B cell (primary cell): ENCODE measurements at regions not wholly inside any gene's neighbourhood (a gene's known extent, or its start where the extent isn't known, plus 50 kb on each side); places are given as distances from the start of the nearest gene placed in this dataset.

Source experiments
- ATAC-seq: fragments of 200-7000 bp; cut with Tn5 transposase; one replicate; pipeline ENCODE4 v1.10.0; 2021; ENCODE audit warnings: low read depth, mild to moderate bottlenecking, moderate number of reproducible peaks, moderate library complexity
- CTCF ChIA-PET: fragments of 350-600 bp; sonication (Branson Sonifier 250); formaldehyde crosslinking; loops from one replicate; lab custom pipeline; 2021; ENCODE audit warnings: antibody characterized with exemption, inconsistent platforms; lab: Charles Lee
- POLR2A ChIA-PET: fragments of 350-600 bp; sonication (Branson Sonifier 250); formaldehyde crosslinking; loops from one replicate; lab custom pipeline; 2021; ENCODE audit warnings: antibody characterized with exemption; lab: Charles Lee
- DNase-seq: peaks from one replicate; pipeline ENCODE4 v3.0.0; 2013
- H2AFZ ChIP-seq: 2 replicates; pipeline ENCODE4 v1.6.1; 2012; ENCODE audit warnings: mild to moderate bottlenecking, low read depth, low read length; ENCODE audit not compliant: insufficient read depth, poor library complexity, severe bottlenecking
- H3K27ac ChIP-seq, 2 donors: 1 replicate in 1 of 2; 2 replicates in 1 of 2; pipeline ENCODE4 v1.5.1; 2012 to 2013; ENCODE audit warnings: low read length in 2 of 2, mild to moderate bottlenecking in 2 of 2, moderate library complexity in 1 of 2
- H3K27me3 ChIP-seq, 4 experiments: fragments of 200-600 bp in 1 of 4; sonication (generic) in 1 of 4; replicated peaks in 1 of 4; 1 replicate in 2 of 4; 2 replicates in 2 of 4; pipeline versions ENCODE4 v1.6.1 to v1.7.0; 2013 to 2016; ENCODE audit warnings: low read length in 3 of 4, mild to moderate bottlenecking in 2 of 4, mixed read lengths in 1 of 4, moderate library complexity in 1 of 4; ENCODE audit not compliant: insufficient read depth in 4 of 4, control insufficient read depth in 3 of 4; ENCODE audit errors: control extremely low read depth in 1 of 4
- H3K36me3 ChIP-seq, 2 experiments: replicated peaks in 1 of 2; 1 replicate in 1 of 2; 2 replicates in 1 of 2; pipeline versions ENCODE4 v1.6.1 to v1.7.1; 2013; ENCODE audit warnings: low read length in 1 of 2; ENCODE audit not compliant: insufficient read depth in 2 of 2, control insufficient read depth in 1 of 2; ENCODE audit errors: control extremely low read depth in 1 of 2, extremely low read depth in 1 of 2
- H3K4me1 ChIP-seq, 2 donors: fragments of 200-600 bp in 1 of 2; sonication (generic) in 1 of 2; 1 replicate in 1 of 2; 2 replicates in 1 of 2; pipeline versions ENCODE4 v1.5.1 to v1.6.1; 2013 to 2017; ENCODE audit warnings: low read length in 2 of 2; ENCODE audit not compliant: control insufficient read depth in 2 of 2, insufficient read depth in 2 of 2
- H3K4me2 ChIP-seq: replicated peaks from 2 replicates; pipeline ENCODE3; 2012; ENCODE audit warnings: mild to moderate bottlenecking, low read depth, low read length; ENCODE audit not compliant: poor library complexity, severe bottlenecking
- H3K4me3 ChIP-seq, 5 experiments: fragments of 200-600 bp in 1 of 5; sonication (generic) in 1 of 5; 1 replicate in 3 of 5; 2 replicates in 2 of 5; pipeline versions ENCODE4 v1.5.1 to v1.7.0; 2011 to 2016; ENCODE audit warnings: low read length in 4 of 5, mild to moderate bottlenecking in 4 of 5, low read depth in 2 of 5, control low read depth in 1 of 5, moderate library complexity in 1 of 5; ENCODE audit not compliant: insufficient read depth in 1 of 5; ENCODE audit errors: control extremely low read depth in 1 of 5, extremely low read depth in 1 of 5
- H3K79me2 ChIP-seq: fragments of 200-600 bp; sonication (generic); one replicate; pipeline ENCODE4 v1.6.0; 2016; ENCODE audit warnings: low read length; ENCODE audit not compliant: control insufficient read depth, insufficient read depth
- H3K9ac ChIP-seq: fragments of 200-600 bp; sonication (generic); 2 replicates; pipeline ENCODE4 v1.6.1; 2017; ENCODE audit warnings: mild to moderate bottlenecking, low read length, moderate library complexity
- H3K9me3 ChIP-seq, 3 donors: one replicate each; pipeline versions ENCODE4 v1.6.1 to v1.7.1; 2013; ENCODE audit warnings: low read length in 2 of 3; ENCODE audit not compliant: control insufficient read depth in 2 of 3, insufficient read depth in 1 of 3; ENCODE audit errors: control extremely low read depth in 1 of 3
- H4K20me1 ChIP-seq: 2 replicates; pipeline ENCODE4 v1.6.0; 2012; ENCODE audit warnings: mild to moderate bottlenecking, low read length; ENCODE audit not compliant: insufficient read depth, control insufficient read depth, poor library complexity, severe bottlenecking
- H3K27ac Mint-ChIP-seq: one replicate; pipeline ENCODE4 v1.8.0; 2021; ENCODE audit warnings: mixed read lengths
- H3K27me3 Mint-ChIP-seq: one replicate; pipeline ENCODE4 v1.8.0; 2021; ENCODE audit warnings: mixed read lengths
- H3K4me1 Mint-ChIP-seq: one replicate; pipeline ENCODE4 v1.8.0; 2021; ENCODE audit warnings: mixed read lengths
- H3K4me3 Mint-ChIP-seq: one replicate; pipeline ENCODE4 v1.8.0; 2021; ENCODE audit warnings: mixed read lengths
- H3K9me3 Mint-ChIP-seq: one replicate; pipeline ENCODE4 v1.8.0; 2022; ENCODE audit warnings: mixed read lengths; ENCODE audit not compliant: insufficient read depth
- EZH2 ChIP-seq: IDR thresholded peaks from 2 replicates; pipeline ENCODE4 v1.6.1; 2012; ENCODE audit warnings: borderline replicate concordance, low read depth, mild to moderate bottlenecking, moderate library complexity, low read length; ENCODE audit not compliant: insufficient read depth, poor library complexity, severe bottlenecking
- WGBS: methylation state at CpG from one replicate; pipeline ENCODE4 v1.1.5; 2013; ENCODE audit warnings: missing lambda C conversion rate; ENCODE audit not compliant: insufficient coverage; 5-methylcytosine and 5-hydroxymethylcytosine counted together
- intact Hi-C: fragments of 100-400 bp; cut with micrococcal nuclease; formaldehyde crosslinking; loops from one replicate; pipeline ENCODE4 v1.10.0; 2022
- TF ChIP-seq, protein P1 (sequence below): fragments of 200-600 bp; IDR thresholded peaks from one replicate; pipeline ENCODE4 v1.8.0; 2022; ENCODE audit warnings: antibody characterized with exemption, mild to moderate bottlenecking

- WGBS = 97% methylated on average over 29 of the region's 31 CpGs
- no peak overlapping the region for H3K4me3 Mint-ChIP-seq
- no peaks in the 10 kb centered on the region for H3K27me3 Mint-ChIP-seq
Observed at GRCh38 chr7:21330462-21331178, 97.3 kb upstream of the SP4 start.

DNA sequence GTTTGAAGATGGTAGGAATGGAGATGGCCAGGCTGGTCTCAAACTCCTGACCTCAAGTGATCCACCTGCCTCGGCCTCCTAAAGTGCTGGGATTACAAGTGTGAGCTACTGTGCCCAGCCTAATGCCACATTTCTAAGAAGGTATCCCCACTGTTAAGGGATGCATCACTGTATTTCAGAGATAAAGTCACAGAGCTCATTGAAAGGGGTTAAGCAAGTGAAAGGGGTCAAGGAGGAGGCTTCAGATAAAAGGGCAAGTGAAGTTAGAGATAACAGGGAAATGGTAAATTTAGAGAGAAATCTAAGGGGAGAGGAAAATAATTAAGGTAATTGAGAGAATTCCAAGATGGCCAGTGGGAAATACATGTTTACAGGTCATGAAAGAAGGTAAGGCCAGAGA, 93.0 kb upstream of the SP4 start:
- Histone ChIP-seq H2AFZ (no peak overlapping the region), H3K4me2 (no peak overlapping the region), H3K4me3 (no peak overlapping the region), H3K27me3 (no peaks in the 10 kb centered on the region), H3K9ac (no peak overlapping the region), H3K79me2 (no peaks in the 10 kb centered on the region), H3K9me3 (no peaks in the 10 kb centered on the region), H4K20me1 (no peaks in the 10 kb centered on the region), H3K4me1 (no peaks in the 10 kb centered on the region), H3K36me3 (no peaks in the 10 kb centered on the region), H3K27ac (no peak overlapping the region)
- no peak for DNase-seq
- WGBS = 100% methylated on average over 1 of the region's 1 CpG
- intact Hi-C loops = no loop called here
- POLR2A ChIA-PET = interaction anchor here (0.6 kb wide), 1 partner anchor 90 kb away, joined by 5 read pairs; no protein-coding TSS in a partner anchor
- Mint-ChIP-seq H3K4me1 (peaks cover 14% of the 10 kb centered on the region), H3K27me3 (no peaks in the 10 kb centered on the region), H3K9me3 (no peaks in the 10 kb centered on the region), H3K27ac (no peak overlapping the region), H3K4me3 (no peak overlapping the region)
- CTCF ChIA-PET = interaction anchor here (0.7 kb wide), 1 partner anchor 81 kb away, joined by 3 read pairs; no protein-coding TSS in a partner anchor
- no peak for ATAC-seq
- TF ChIP-seq EZH2 = no peak
- TF ChIP-seq, protein P1, sequence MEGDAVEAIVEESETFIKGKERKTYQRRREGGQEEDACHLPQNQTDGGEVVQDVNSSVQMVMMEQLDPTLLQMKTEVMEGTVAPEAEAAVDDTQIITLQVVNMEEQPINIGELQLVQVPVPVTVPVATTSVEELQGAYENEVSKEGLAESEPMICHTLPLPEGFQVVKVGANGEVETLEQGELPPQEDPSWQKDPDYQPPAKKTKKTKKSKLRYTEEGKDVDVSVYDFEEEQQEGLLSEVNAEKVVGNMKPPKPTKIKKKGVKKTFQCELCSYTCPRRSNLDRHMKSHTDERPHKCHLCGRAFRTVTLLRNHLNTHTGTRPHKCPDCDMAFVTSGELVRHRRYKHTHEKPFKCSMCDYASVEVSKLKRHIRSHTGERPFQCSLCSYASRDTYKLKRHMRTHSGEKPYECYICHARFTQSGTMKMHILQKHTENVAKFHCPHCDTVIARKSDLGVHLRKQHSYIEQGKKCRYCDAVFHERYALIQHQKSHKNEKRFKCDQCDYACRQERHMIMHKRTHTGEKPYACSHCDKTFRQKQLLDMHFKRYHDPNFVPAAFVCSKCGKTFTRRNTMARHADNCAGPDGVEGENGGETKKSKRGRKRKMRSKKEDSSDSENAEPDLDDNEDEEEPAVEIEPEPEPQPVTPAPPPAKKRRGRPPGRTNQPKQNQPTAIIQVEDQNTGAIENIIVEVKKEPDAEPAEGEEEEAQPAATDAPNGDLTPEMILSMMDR = no peak

More at GRCh38 chr7:21330462-21331178, 97.3 kb upstream of the SP4 start:
- POLR2A ChIA-PET = no interaction called here
- Histone ChIP-seq H3K27me3 (no peaks in the 10 kb centered on the region), H3K4me1 (no peaks in the 10 kb centered on the region), H3K9ac (no peak overlapping the region), H3K79me2 (no peaks in the 10 kb centered on the region), H3K9me3 (peaks cover 0 to 9% (median 6%) of the 10 kb centered on the region in 3 donors), H3K36me3 (no peaks in the 10 kb centered on the region), H3K4me2 (no peak overlapping the region), H4K20me1 (no peaks in the 10 kb centered on the region), H2AFZ (no peak overlapping the region), H3K4me3 (no peak overlapping the region), H3K27ac (no peak overlapping the region)
- CTCF ChIA-PET = no interaction called here
- H3K9me3 Mint-ChIP-seq = peaks cover 2% of the 10 kb centered on the region
- intact Hi-C loops = no loop called here
- TF ChIP-seq EZH2 = no peak
- TF ChIP-seq, protein P1 = no peak
- no peaks in the 10 kb centered on the region for H3K4me1 Mint-ChIP-seq
- DNase-seq (no peak), ATAC-seq (no peak)
- no peak overlapping the region for H3K27ac Mint-ChIP-seq
